ENCODE measurements at regions not wholly inside any gene's neighbourhood (a gene's known extent, or its start where the extent isn't known, plus 50 kb on each side); places are given as distances from the start of the nearest gene placed in this dataset.
A peak's percentile ranks its signal among the peaks of the same experiment; 100 is the strongest.

DNA sequence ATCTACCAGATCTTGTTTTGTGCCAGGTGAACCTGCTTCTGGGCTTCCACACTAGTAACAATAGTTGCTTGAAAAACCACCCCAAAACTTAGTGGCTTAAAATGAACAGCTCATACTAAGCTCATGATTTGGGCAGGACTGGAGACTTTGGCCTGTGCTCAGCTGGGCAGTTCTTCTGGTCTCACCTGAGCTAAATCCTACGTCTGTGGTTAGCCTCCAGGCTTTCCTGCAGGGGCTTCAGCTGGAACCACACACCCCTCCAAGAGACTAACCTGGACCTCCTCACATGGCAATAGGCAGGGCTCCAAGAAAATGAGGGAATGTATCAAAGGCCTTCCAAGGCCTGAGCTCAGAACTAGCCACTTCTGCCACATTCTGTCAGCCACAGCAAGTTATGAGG, 144.1 kb downstream of the CD8B2 start:
- no peak for DNase-seq

DNA sequence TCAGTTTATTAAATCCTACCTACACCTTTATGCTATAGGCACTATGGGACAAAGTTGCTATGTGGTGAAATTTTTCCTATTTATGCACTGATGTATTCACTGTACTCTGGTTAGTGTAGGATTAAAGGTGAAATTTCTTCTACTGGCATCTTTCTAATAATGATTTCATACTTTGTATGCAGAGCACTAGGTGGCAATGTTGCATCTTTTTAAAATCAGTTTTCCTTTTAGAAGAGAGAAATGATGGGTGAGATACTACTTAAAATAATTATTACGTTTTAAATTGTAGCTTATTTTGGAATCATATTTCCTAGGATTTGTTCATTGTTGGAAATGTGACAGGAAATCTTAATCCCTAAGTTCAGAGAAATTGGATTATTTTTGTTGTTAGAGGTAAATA, 150.9 kb downstream of the CD8B2 start:
- peak; percentile 75 for DNase-seq

DNA sequence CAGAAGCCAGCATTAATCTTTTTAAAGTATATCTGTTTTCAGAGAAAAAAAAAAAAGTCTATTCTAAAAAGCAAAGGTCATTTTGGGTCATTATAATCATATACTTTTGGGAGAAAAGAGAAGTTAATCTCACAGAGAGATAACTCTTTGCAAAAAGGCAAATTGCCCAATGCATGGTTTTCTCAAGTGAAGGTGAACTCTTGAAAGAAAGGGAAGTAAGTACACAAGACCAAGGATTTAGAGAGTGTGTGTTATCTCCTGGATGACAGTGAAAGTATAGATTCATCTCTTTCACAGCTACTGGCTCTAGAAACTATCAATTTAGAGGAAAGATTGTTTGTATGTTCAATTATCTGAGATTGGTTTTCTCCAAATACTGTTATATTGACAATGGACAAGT, 151.4 kb downstream of the CD8B2 start:
- DNase-seq = no peak

DNA sequence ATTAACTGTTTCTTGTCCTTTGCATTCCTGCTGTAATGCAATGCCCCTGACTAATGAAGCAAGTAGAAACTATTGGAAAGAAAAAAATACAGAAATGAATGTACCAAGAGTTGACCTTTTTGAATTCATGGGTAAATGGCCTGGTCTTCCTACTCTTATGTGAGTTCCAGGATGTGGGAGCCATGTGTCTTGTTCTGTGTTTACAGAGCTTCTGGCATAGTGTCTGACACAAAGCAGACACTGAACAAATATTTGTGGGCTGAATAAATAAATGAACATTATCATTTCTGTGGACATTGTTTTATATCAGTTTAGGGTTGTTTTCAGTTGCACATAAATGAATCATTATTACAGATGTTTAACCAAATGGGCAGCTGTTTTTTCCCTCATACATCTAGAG, 155.5 kb downstream of the CD8B2 start:
- no peak for DNase-seq

DNA sequence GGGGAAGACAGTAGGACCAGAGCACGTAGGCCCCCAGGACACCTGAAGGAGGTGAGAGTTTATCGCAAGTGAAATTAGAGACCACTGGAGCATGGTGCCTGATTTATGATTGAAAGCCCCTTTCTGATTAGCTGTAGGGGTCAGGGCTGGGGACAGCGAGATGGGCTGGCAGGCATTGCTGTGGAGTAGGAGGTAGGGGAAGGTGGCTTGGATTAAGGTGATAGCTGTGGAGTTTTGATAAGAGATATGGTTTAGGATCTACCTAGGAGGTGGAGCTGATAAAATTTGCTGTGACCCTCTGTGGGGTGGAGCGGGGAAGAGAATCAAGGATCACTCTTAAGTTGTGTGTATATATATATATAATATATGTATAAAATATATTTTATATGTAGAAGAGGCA, 157.5 kb downstream of the CD8B2 start:
- no peak for DNase-seq

DNA sequence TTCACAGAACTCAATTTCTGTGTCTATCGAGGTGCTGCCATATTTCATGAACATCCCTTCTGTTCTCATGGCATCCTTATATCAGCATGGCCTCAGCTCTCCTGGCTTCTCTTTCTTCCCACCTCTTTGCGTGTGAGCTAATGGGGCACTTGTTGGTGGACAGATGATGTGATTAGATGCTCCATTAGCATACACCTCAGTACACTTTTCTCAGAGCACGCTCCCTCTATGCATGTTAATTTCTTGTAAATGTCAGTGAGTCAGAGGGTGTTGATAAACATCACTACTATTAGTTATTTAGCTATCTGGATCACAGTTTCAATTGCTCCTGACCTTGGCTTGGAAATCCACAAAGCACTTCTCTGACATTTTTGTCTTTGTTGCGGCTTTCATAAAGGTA, 159.4 kb downstream of the CD8B2 start:
- DNase-seq = peak; percentile 7

DNA sequence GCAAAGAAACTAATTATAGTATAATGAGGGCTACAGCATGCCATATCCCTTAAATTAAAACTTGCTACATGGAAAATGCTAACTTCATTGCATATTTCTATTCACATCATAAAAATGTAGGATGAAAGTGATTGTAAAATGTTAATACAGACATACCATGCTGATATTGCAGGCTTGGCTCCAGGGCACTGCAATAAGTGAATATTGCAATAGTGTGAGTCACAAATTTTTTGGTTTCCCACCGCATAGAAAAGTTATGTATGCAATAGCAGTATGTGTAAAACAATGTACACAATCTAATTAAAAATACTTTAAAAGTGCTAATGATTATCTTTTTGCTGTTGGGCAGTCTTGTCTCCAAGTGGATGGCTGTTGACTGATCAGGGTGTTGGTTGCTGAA, 162.1 kb downstream of the CD8B2 start:
- DNase-seq = no peak

DNA sequence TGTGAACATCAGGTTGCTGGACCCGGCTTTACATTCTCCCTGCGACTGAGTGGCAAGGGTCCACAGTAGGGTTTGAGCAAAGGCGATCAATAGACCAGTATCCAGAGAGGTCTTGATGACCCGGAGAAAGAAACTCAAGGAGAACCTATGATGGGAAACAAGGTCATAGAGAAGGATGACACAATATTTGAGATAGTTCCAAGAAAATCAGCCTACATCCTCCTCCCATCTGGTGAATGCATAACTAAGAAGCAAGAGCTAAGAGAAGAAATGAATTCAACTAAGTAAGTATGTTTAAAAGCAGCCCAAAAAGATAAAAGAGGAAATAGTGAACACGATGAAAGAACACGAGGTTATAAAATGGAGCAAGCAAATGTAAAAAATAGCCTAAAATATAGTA, 166.3 kb downstream of the CD8B2 start:
- no peak for DNase-seq

DNA sequence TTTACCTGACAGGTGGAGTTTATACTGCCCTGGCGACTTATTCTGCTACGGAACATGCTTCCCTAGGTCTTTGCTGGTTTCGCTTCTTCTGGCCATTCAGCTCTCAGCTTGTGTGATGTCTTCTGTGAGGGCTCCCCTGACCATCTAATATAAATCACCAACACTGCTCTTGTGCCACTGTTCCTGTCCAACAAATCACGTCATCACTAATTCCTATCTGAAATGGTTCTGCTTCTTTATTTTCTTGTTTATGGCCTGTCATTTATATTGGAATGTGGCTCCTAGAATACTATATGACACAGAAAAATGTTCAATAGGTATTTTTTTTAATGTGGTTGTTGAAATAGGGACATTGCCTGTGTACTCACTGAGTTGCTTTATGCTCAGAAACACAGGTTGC, 171.5 kb downstream of the CD8B2 start:
- DNase-seq = no peak

DNA sequence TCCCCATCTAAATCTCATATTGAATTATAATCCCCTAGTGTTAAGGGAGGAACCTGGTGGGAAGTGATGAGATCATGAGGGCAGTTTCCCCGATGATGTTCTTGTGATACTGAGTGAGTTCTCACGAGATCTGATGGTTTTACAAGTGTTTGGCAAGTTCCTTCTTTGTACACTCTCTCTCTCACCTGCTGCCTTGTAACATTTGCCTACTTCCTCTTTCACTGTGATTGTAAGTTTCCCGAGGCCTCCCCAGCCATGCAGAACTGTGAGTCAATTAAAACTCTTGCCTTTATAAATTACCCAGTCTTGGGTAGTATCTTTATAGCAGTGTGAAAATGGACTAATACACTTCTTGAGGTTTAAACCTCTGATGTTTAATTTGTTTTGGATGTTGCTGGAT, 177.5 kb downstream of the CD8B2 start:
- DNase-seq = no peak

DNA sequence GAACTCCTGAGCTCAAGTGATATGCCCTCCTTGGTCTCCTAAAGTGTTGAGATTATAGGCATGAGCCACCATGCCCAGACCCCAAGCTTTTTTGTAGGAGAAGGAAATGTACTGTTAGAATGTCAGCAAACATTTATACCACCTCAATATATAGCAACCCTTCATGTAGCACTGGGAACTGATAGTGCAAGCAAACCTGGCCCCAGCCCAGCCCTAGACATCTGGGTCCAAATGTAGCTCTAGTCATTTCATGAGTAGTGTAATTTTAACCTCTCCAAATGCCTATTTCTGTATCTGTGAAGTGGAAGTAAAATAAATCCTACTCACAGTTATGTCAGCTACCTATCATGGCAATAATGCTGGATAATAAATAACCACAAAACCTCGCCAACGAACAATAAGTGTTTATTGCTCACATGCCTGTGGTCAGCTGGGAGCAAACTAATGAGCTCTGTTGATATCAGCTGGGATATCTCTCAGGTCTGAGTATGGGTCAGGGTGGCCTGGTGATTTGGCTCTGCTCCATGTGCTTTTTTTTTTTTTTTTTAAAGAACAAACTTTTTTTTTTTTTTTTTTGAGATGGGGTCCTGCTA, 180.4 kb downstream of the CD8B2 start:
- DNase-seq = no peak

DNA sequence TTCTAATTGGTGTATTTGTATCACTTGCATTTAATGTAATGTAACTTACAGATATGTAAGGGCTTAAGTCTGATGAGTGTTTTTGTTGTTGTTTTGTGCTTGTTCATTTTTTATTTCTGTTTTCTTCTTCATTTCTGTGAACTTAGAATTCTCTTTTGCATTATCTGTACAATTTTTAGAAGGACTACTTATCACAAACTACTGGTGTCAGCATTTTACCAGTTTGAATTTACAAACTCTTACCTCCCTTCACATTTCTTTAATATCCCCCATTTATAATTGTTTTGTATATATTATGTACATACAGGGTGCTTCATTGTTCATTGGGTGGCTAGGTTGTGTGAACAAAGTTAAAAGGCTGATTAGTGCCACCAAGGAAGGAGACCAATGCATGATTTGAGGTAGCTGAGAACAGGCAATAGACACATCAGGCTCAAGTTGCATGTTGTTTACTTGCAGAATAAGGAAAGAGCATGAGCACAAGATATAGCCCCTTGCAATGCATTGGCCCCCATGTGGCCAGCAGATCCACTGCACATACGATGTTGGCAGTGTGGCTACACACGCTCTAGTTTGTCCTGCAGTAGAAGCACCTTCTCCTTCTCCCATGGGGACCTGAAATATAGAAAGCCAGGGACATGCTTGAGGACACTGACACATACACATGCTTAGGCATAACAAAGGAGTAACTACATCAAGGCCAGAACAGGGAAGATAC, 198.2 kb downstream of the CD8B2 start:
- no peak for DNase-seq

DNA sequence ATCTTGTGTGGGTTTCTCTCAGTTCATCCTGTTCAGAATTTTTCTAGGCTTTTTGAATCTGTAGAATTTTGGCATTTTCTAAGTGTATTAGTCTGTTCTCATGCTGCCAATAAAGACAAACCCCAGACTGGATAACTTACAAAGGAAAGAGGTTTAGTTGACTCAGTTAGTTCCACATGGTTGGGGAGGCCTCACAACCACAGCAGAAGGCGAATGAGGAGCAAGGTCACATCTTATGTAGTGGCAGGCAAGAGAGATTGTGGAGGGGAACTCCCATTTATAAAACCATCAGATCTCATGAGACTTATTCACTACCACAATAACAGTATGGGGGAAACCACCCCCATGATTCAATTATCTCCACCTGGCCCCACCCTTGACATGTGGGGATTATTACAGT, 199.2 kb downstream of the ST6GAL2 start:
- DNase-seq = no peak

DNA sequence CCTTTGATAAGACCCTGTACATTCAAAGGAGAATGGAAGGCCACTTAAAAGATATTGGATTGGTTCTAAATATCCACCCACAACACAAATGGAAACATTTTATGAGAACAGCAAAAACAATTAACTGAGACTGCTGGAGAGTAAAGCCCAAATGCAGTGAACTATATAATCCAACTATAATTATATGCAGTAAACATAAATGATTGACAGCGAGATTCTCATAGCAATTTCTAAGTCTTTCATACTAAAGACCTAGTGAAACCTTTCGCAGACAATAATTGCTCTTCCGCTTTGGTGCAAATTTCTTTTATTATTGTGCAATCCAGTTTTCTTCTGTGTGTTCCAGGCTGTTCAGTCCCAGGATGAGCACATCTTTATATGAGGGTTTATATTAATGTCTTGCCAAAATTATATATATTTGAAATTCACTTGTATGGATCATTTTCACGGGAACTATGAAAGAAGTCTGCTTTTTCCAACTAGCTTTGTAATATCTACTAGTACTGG, 190.9 kb downstream of the ST6GAL2 start:
- no peak for DNase-seq

DNA sequence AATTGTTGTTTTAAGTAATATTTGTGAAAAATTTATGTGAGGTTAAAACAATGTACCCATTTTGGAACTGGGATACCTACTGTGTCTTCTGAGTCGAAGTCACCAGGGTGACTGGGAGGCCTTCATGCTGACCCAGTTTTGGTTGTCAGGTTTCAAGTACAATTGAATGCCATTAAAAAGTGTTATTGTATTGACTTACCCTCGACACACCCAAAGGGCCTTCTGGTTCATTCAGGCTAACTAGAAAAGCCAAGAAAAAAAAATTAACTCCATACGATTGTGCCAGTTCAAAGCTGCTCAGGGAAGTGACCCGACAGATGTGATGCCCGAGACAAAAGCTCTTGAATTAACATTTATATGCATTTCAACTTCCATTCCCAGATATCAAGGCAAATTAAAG, 190.0 kb downstream of the ST6GAL2 start:
- peak; percentile 13 for DNase-seq

DNA sequence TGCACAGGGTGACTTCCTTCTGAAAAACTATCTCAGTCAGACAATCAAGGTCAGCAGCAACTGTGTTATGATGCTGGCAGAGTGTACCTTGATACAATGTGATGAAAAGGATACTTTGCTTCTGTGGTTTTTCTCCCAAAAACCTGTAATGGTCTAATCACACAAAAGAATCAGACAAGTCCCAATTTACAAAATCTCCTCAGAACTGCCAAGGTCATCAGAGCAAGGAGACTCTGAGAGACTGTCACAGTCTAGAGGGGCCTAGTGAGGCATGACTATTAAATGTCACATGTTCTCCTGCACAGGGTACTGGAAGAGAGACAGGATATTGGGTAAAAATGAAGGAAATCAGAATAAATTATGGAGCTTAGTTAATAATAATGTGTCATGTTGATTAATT, 185.4 kb downstream of the ST6GAL2 start:
- DNase-seq = no peak

DNA sequence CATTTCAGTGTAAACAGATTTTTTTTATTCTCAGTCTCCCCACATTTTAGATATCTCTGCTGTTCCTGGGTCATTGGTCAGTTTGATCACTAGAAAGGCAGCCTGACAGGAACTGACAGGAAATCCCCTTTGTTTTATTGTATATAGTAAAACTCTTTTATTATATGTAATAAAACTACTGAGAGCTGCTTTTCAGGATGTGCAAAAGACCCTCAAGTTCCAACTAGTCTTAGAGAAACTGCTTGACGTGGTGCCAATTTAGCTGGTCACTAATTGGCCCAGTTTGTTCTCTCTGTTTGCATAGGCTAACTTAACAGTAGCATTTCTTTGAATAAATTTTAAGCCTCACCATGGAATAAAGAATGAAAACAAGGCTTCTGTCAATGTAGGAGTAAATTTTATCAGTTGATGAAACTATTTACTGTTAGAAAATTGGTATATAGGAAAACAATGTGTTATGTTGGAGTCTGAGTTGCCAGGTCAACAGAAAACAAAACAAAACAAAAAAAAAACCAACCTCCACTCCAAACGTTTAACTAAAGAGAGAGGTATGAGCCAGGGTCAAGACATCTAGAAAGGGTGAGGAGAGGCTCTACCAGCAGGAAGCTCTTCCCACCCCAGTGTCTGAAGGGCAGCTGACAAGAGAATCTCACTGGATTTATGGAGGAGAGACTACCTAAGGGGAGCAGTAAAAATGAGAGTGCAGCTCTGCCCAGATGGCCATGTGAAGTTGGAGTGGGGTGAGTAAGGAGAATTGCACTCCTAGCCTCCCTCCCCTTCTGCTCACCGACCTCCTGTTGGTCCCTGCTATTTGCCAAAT, 184.6 kb downstream of the ST6GAL2 start:
- no peak for DNase-seq

DNA sequence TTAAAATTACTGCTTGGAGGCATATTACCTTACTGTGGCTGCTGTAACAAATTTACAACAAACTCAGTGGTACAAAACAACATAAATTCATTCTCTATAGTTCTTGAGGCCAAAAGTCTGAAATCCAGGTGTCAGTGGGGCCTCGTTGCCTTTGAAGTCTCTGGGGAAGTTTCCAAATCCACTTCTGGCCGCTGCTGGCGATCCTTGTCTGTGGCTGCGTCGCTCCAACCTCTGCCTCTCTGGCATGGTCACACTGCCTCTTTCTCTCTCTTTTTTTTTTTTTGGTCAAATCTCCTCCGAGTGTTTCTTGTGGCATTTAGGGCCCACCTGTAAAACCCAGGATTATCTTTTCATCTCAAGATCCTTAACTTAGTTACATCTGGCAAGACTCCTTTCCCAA, 182.8 kb downstream of the ST6GAL2 start:
- DNase-seq = no peak

DNA sequence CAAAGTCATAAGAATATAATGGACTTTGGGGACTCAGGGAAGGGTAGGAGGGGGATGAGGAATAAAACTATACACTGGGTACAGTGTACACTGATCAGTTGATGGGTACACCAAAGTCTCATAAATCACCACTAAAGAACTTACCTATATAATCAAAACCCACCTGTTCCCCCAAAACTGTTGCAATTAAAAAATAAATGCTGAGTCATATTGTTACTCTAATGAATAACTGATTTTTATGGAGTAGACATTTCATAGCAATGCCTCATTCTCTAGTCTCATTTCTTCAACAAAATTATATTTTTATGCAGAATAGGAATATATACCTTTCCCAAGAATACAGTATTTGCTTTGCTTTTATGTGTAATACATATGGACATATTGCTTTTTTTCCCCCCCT, 181.2 kb downstream of the ST6GAL2 start:
- DNase-seq = no peak

DNA sequence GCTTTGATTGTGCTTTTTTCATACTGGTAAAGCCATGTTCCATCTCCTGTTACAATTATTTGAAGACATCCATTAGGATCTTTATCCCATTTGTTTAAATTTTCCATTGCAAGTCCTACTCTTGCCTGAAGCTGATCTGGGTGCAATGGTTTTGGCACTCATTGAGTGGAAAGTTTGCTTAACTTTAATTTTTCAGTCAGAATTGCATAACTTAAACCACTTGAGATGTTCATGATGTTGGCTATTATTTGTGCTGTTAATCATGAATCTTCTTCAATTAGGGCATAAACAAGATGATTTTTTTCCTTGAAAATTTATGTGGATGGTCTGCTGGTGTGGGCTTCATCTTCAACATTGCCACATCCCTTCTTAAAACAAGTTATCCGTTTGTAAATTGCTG, 180.1 kb downstream of the ST6GAL2 start:
- no peak for DNase-seq

DNA sequence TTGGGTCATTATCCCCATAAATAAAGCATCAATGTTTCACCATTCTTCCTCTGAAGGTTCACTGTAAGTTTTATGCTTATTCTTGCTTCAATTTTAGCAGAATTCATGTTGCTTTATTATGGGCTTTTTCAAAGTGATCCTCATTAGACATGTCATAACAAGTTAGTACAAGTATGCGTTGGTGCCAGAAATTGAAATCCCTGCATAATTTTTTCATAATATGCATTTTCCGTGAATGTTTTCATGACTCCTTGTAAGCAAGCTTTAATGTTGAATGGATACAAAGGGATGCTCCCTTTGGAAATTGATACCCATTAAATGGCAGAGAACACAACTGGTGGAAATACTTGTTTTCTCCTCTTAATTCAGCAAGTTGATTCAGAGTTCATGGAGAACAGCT, 179.7 kb downstream of the ST6GAL2 start:
- no peak for DNase-seq

DNA sequence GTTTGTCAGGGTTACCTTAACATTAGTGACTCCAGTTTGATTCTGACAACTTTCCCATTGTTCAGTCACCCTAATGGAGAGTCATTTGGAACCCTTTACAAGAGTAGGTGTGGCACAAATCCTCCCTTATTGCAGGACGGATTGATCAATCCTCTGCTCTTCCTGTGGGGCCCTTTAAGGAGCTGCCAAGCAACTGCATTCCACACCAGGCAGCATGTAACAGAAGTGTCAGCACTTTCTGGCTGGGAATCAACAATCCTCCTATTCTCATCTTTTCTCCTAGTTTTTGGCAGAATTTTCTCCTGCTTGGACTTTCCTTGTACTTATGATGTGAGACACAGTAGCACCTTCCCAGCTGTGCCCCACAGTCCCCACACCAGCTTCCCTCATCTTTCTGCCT, 177.8 kb downstream of the ST6GAL2 start:
- DNase-seq = no peak

DNA sequence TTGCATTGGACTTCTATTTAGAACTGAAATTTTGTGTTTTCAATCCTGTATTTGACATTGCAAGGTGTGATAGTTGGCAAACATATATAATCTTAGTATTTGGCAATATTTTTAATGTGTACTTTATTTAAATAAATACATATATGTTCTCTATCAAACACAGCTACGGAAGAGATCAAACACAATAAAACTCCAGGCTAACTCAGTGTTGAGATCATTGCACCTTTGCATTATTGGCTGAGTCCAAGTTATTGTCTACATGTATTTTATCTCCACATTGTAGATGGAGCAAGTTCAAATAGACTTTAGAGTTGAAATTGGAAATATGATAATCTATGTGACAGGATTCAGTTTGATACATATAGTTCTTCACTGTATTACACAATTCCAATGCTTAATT, 176.7 kb downstream of the ST6GAL2 start:
- DNase-seq = no peak

DNA sequence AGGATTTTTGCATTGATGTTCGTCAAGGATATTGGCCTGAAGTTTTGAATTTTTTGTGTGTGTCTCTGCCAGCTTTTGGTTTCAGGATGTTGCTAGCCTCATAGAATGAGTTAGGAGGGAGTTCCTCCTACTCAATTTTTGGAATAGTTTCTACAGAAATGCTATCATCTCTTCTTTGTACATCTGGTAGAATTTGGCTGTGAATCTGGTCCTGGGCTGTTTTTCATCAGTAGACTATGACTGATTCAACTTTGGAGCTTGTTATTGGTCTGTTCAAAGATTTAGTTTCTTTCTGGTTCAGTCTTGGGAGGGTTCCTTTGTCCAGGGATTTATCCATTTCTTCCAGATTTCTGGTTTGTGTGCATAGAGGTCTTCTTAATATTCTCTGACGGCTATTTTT, 166.7 kb downstream of the ST6GAL2 start:
- DNase-seq = no peak

Measured in NCI-H2171 treated with DMSO at 0.1 percent for 48 hours (cell line).